ENCODE measurements at regions not wholly inside any gene's neighbourhood (a gene's known extent, or its start where the extent isn't known, plus 50 kb on each side); places are given as distances from the start of the nearest gene placed in this dataset.

- H3K27ac ChIP-seq (ENCODE audit: insufficient read depth, low read length, poor library complexity, severe bottlenecking): no peak overlapping the region
- ATAC-seq (ENCODE audit: low read depth in 2 of 2) (no peak), DNase-seq (no peak)
- no peak overlapping the region for H3K27ac Mint-ChIP-seq
- H3K4me3 ChIP-seq (ENCODE audit: low read depth, low read length): no peak overlapping the region
- no peaks in the 10 kb centered on the region for H3K36me3 Mint-ChIP-seq
- no peaks in the 10 kb centered on the region for H3K4me1 ChIP-seq (ENCODE audit: control insufficient read depth, insufficient read depth, low read length, poor library complexity, severe bottlenecking)
- no peaks in the 10 kb centered on the region for H3K4me1 Mint-ChIP-seq
- H3K4me3 Mint-ChIP-seq: no peak overlapping the region
- H3K27me3 ChIP-seq (ENCODE audit: control insufficient read depth, insufficient read depth, low read length): no peaks in the 10 kb centered on the region
- peaks cover 1 to 8% (median 5%) of the 10 kb centered on the region in 7 donors for H3K9me3 Mint-ChIP-seq
- H3K9me3 ChIP-seq (ENCODE audit: control insufficient read depth in 2 of 2, low read length in 2 of 2): no peaks in the 10 kb centered on the region
- no peaks in the 10 kb centered on the region for H3K36me3 ChIP-seq (ENCODE audit: control insufficient read depth, insufficient read depth, low read length)
- no peaks in the 10 kb centered on the region for H3K27me3 Mint-ChIP-seq
These were observed 562.6 kb downstream of the EDEM1 start for GRCh38 chr3:5750091-5750490.

DNA sequence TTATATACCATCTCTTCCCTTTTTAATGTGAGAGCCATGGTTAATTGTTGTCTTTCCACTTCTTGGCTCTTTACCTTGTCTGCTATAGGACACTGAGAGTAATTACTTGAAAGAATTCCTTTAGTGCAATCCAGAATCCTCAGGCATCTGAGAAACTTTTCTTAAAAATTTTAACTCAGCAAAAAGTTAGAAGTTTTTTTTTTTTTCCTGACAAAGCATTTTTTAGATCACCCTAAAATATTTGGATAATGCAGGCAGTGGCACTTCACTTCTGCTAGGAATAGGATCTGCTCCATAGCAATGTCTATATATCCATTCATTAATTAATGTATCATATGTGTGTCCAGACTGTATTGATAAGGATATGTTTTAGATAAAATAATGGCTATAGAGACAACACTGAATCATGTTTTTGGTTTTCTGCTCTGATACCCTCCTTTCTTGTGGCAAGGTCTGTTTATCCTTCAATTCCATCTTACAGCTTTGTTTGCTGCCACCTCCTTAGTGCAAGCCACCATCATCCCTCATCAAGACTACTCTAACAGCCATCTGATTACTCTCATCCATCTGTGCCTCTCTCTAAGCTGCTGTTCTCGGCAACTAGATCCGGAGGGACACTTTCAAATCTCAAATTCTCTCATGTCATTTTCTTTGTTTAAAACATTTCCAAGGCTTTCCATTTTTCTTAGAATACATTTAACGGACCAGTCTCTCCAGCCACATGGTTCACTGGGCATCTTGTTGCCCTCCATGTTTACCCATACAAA lies 563.5 kb downstream of the EDEM1 start:
- no peaks in the 10 kb centered on the region for H3K36me3 ChIP-seq (ENCODE audit: control insufficient read depth, insufficient read depth, low read length)
- H3K9me3 ChIP-seq (ENCODE audit: control insufficient read depth in 2 of 2, low read length in 2 of 2): no peaks in the 10 kb centered on the region
- H3K4me1 Mint-ChIP-seq: no peaks in the 10 kb centered on the region
- H3K4me3 Mint-ChIP-seq: no peak overlapping the region
- H3K4me1 ChIP-seq (ENCODE audit: control insufficient read depth, insufficient read depth, low read length, poor library complexity, severe bottlenecking): no peaks in the 10 kb centered on the region
- no peak overlapping the region for H3K4me3 ChIP-seq (ENCODE audit: low read depth, low read length)
- no peak overlapping the region for H3K27ac ChIP-seq (ENCODE audit: insufficient read depth, low read length, poor library complexity, severe bottlenecking)
- H3K27me3 Mint-ChIP-seq: no peaks in the 10 kb centered on the region
- H3K27ac Mint-ChIP-seq: no peak overlapping the region
- H3K36me3 Mint-ChIP-seq: no peaks in the 10 kb centered on the region
- no peak for DNase-seq
- ATAC-seq (ENCODE audit: low read depth in 2 of 2): no peak
- no peaks in the 10 kb centered on the region for H3K27me3 ChIP-seq (ENCODE audit: control insufficient read depth, insufficient read depth, low read length)
- peaks cover 0 to 8% (median 5%) of the 10 kb centered on the region in 7 donors for H3K9me3 Mint-ChIP-seq

- ATAC-seq (ENCODE audit: low read depth in 2 of 2) (no peak), DNase-seq (no peak)
- Mint-ChIP-seq H3K27me3 (no peaks in the 10 kb centered on the region), H3K4me1 (no peaks in the 10 kb centered on the region), H3K27ac (no peak overlapping the region), H3K4me3 (no peak overlapping the region), H3K9me3 (peaks cover 0 to 9% (median 4%) of the 10 kb centered on the region in 7 donors), H3K36me3 (no peaks in the 10 kb centered on the region)
- no peak overlapping the region for H3K4me3 ChIP-seq (ENCODE audit: low read depth, low read length)
- H3K27ac ChIP-seq (ENCODE audit: insufficient read depth, low read length, poor library complexity, severe bottlenecking): no peak overlapping the region
- no peaks in the 10 kb centered on the region for H3K36me3 ChIP-seq (ENCODE audit: control insufficient read depth, insufficient read depth, low read length)
- H3K4me1 ChIP-seq (ENCODE audit: control insufficient read depth, insufficient read depth, low read length, poor library complexity, severe bottlenecking): no peaks in the 10 kb centered on the region
- no peaks in the 10 kb centered on the region for H3K9me3 ChIP-seq (ENCODE audit: control insufficient read depth in 2 of 2, low read length in 2 of 2)
- H3K27me3 ChIP-seq (ENCODE audit: control insufficient read depth, insufficient read depth, low read length): no peaks in the 10 kb centered on the region
These were observed 567.1 kb downstream of the EDEM1 start for GRCh38 chr3:5754602-5755001.

DNA sequence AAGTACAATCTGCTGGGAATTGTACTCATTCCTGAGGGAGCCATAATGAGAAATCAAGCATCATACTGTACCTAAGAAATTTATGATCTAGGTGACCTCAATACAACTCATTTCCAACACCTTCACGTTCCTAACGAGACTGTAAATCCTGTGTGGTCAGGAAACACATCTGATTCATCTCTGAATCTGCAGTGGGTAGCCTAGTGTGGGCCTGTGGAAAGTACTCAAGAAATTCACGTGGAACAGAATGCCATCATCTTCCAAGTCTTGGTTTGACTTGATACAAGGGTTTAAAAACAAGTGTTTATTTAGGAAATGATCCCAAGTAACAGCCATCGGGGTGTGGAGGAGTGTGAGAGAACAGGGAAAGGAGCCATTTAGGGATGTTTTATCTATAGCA lies 568.9 kb downstream of the EDEM1 start:
- H3K4me1 Mint-ChIP-seq: no peaks in the 10 kb centered on the region
- peaks cover 0 to 7% (median 4%) of the 10 kb centered on the region in 7 donors for H3K9me3 Mint-ChIP-seq
- DNase-seq (no peak), ATAC-seq (ENCODE audit: low read depth in 2 of 2) (no peak)
- no peak overlapping the region for H3K4me3 ChIP-seq (ENCODE audit: low read depth, low read length)
- no peak overlapping the region for H3K27ac Mint-ChIP-seq
- no peak overlapping the region for H3K27ac ChIP-seq (ENCODE audit: insufficient read depth, low read length, poor library complexity, severe bottlenecking)
- H3K36me3 Mint-ChIP-seq: no peaks in the 10 kb centered on the region
- no peaks in the 10 kb centered on the region for H3K27me3 Mint-ChIP-seq
- H3K4me3 Mint-ChIP-seq: no peak overlapping the region
- no peaks in the 10 kb centered on the region for H3K9me3 ChIP-seq (ENCODE audit: control insufficient read depth in 2 of 2, low read length in 2 of 2)
- H3K36me3 ChIP-seq (ENCODE audit: control insufficient read depth, insufficient read depth, low read length): no peaks in the 10 kb centered on the region
- H3K4me1 ChIP-seq (ENCODE audit: control insufficient read depth, insufficient read depth, low read length, poor library complexity, severe bottlenecking): no peaks in the 10 kb centered on the region
- no peaks in the 10 kb centered on the region for H3K27me3 ChIP-seq (ENCODE audit: control insufficient read depth, insufficient read depth, low read length)

GRCh38 chr3:5757213-5757804 lies 569.8 kb downstream of the EDEM1 start:
- Histone ChIP-seq H3K27ac (ENCODE audit: insufficient read depth, low read length, poor library complexity, severe bottlenecking) (no peak overlapping the region), H3K36me3 (ENCODE audit: control insufficient read depth, insufficient read depth, low read length) (no peaks in the 10 kb centered on the region), H3K9me3 (ENCODE audit: control insufficient read depth in 2 of 2, low read length in 2 of 2) (no peaks in the 10 kb centered on the region), H3K4me3 (ENCODE audit: low read depth, low read length) (no peak overlapping the region), H3K4me1 (ENCODE audit: control insufficient read depth, insufficient read depth, low read length, poor library complexity, severe bottlenecking) (no peaks in the 10 kb centered on the region), H3K27me3 (ENCODE audit: control insufficient read depth, insufficient read depth, low read length) (no peaks in the 10 kb centered on the region)
- H3K36me3 Mint-ChIP-seq: no peaks in the 10 kb centered on the region
- no peaks in the 10 kb centered on the region for H3K4me1 Mint-ChIP-seq
- peaks cover 0 to 7% (median 2%) of the 10 kb centered on the region in 7 donors for H3K9me3 Mint-ChIP-seq
- H3K4me3 Mint-ChIP-seq: no peak overlapping the region
- DNase-seq (no peak), ATAC-seq (ENCODE audit: low read depth in 2 of 2) (no peak)
- H3K27ac Mint-ChIP-seq: no peak overlapping the region
- H3K27me3 Mint-ChIP-seq: no peaks in the 10 kb centered on the region

GRCh38 chr3:5758699-5759098 lies 571.2 kb downstream of the EDEM1 start:
- ATAC-seq (ENCODE audit: low read depth in 2 of 2): no peak
- Histone ChIP-seq H3K4me3 (ENCODE audit: low read depth, low read length) (no peak overlapping the region), H3K27ac (ENCODE audit: insufficient read depth, low read length, poor library complexity, severe bottlenecking) (no peak overlapping the region), H3K9me3 (ENCODE audit: control insufficient read depth in 2 of 2, low read length in 2 of 2) (no peaks in the 10 kb centered on the region), H3K4me1 (ENCODE audit: control insufficient read depth, insufficient read depth, low read length, poor library complexity, severe bottlenecking) (no peaks in the 10 kb centered on the region), H3K27me3 (ENCODE audit: control insufficient read depth, insufficient read depth, low read length) (no peaks in the 10 kb centered on the region), H3K36me3 (ENCODE audit: control insufficient read depth, insufficient read depth, low read length) (no peaks in the 10 kb centered on the region)
- Mint-ChIP-seq H3K27me3 (no peaks in the 10 kb centered on the region), H3K9me3 (peaks cover 0 to 4% (median 0%) of the 10 kb centered on the region in 7 donors), H3K4me1 (no peaks in the 10 kb centered on the region), H3K4me3 (no peak overlapping the region), H3K27ac (no peak overlapping the region), H3K36me3 (no peaks in the 10 kb centered on the region)
- DNase-seq: no peak

DNA sequence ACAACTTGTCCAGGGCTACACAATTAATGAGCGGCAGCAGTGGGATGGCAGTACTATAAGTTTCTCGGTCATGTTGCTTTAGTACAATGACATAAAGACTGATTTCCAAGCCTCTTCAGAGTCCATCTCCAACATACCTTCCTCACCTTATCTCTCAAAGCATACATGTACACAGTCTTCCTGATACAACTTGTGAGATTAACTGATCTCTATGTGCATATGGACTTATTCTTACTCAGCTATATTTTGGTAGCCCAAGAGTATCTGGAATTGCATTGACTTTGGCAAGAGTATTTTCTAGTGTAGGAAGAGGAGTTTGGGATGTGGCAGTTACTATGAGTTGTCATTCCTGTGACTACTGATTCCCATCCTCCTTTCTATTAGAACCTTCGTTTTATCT lies 575.0 kb downstream of the EDEM1 start:
- no peak overlapping the region for H3K4me3 Mint-ChIP-seq
- no peaks in the 10 kb centered on the region for H3K4me1 ChIP-seq (ENCODE audit: control insufficient read depth, insufficient read depth, low read length, poor library complexity, severe bottlenecking)
- H3K36me3 Mint-ChIP-seq: no peaks in the 10 kb centered on the region
- H3K27me3 Mint-ChIP-seq: no peaks in the 10 kb centered on the region
- H3K9me3 Mint-ChIP-seq: peaks cover 0 to 5% (median 2%) of the 10 kb centered on the region in 7 donors
- H3K9me3 ChIP-seq (ENCODE audit: control insufficient read depth in 2 of 2, low read length in 2 of 2): no peaks in the 10 kb centered on the region
- H3K4me1 Mint-ChIP-seq: no peaks in the 10 kb centered on the region
- H3K27ac ChIP-seq (ENCODE audit: insufficient read depth, low read length, poor library complexity, severe bottlenecking): no peak overlapping the region
- no peak overlapping the region for H3K27ac Mint-ChIP-seq
- no peak for DNase-seq
- H3K27me3 ChIP-seq (ENCODE audit: control insufficient read depth, insufficient read depth, low read length): no peaks in the 10 kb centered on the region
- H3K4me3 ChIP-seq (ENCODE audit: low read depth, low read length): no peak overlapping the region
- no peak for ATAC-seq (ENCODE audit: low read depth in 2 of 2)
- no peaks in the 10 kb centered on the region for H3K36me3 ChIP-seq (ENCODE audit: control insufficient read depth, insufficient read depth, low read length)

GRCh38 chr3:5766848-5767247 lies 579.3 kb downstream of the EDEM1 start:
- H3K9me3 ChIP-seq (ENCODE audit: control insufficient read depth in 2 of 2, low read length in 2 of 2): no peaks in the 10 kb centered on the region
- Mint-ChIP-seq H3K27me3 (no peaks in the 10 kb centered on the region), H3K4me3 (no peak overlapping the region), H3K9me3 (peaks cover 0 to 5% (median 2%) of the 10 kb centered on the region in 7 donors), H3K27ac (no peak overlapping the region), H3K4me1 (no peaks in the 10 kb centered on the region), H3K36me3 (no peaks in the 10 kb centered on the region)
- no peaks in the 10 kb centered on the region for H3K36me3 ChIP-seq (ENCODE audit: control insufficient read depth, insufficient read depth, low read length)
- no peak overlapping the region for H3K4me3 ChIP-seq (ENCODE audit: low read depth, low read length)
- ATAC-seq (ENCODE audit: low read depth in 2 of 2) (no peak), DNase-seq (no peak)
- no peaks in the 10 kb centered on the region for H3K4me1 ChIP-seq (ENCODE audit: control insufficient read depth, insufficient read depth, low read length, poor library complexity, severe bottlenecking)
- H3K27ac ChIP-seq (ENCODE audit: insufficient read depth, low read length, poor library complexity, severe bottlenecking): no peak overlapping the region
- no peaks in the 10 kb centered on the region for H3K27me3 ChIP-seq (ENCODE audit: control insufficient read depth, insufficient read depth, low read length)

All from CD4-positive, CD25-positive, alpha-beta regulatory T cell (primary cell).